Peyer's patch (tissue), 4 donors: ENCODE measurements at regions not wholly inside any gene's neighbourhood (a gene's known extent, or its start where the extent isn't known, plus 50 kb on each side); places are given as distances from the start of the nearest gene placed in this dataset.

ENCODE experiments used
- POLR2A ChIP-seq, 2 donors: fragments of 450-650 bp; IDR thresholded peaks; one replicate each; pipeline ENCODE4 v1.5.1; 2017; ENCODE audit warnings: antibody characterized with exemption in 2 of 2, mild to moderate bottlenecking in 2 of 2, moderate library complexity in 2 of 2
- TF ChIP-seq, protein P1 (sequence below), 6 experiments: fragments of 450-650 bp in 4 of 6; fragments of 200-600 bp in 2 of 6; sonication (generic) in 1 of 6; IDR thresholded peaks; one replicate each; pipeline ENCODE4 v1.5.1; 2017 to 2019; ENCODE audit warnings: antibody characterized with exemption in 6 of 6, mild to moderate bottlenecking in 3 of 6, moderate library complexity in 1 of 6

DNA sequence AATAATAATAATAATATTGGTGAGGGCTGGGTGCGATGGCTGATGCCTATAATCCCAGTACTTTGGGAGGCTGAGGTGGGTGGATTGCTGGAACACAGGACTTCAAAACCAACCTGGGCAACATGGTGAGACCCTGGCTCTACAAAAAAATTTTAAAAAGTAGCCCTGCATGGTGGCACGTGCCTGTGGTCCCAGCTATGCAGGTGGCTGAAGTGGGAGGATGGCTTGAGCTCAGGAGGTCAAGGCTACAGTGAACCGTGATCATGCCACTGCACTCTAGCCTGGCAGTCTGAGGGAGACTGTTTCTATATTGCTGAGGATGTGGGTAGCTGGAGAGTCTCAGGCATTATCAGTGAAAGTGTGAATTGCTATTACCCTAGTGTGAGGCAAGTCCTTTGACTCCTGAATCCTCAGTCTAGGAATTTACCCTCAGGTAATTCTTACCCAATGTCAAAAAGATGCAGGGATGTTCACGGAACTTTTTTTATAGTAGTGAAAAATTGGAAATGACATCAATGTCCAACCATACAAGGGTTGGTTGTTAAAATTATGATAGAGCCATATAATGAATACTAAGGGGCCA, 61.8 kb upstream of the RPL11 start:
- TF ChIP-seq, protein P1, sequence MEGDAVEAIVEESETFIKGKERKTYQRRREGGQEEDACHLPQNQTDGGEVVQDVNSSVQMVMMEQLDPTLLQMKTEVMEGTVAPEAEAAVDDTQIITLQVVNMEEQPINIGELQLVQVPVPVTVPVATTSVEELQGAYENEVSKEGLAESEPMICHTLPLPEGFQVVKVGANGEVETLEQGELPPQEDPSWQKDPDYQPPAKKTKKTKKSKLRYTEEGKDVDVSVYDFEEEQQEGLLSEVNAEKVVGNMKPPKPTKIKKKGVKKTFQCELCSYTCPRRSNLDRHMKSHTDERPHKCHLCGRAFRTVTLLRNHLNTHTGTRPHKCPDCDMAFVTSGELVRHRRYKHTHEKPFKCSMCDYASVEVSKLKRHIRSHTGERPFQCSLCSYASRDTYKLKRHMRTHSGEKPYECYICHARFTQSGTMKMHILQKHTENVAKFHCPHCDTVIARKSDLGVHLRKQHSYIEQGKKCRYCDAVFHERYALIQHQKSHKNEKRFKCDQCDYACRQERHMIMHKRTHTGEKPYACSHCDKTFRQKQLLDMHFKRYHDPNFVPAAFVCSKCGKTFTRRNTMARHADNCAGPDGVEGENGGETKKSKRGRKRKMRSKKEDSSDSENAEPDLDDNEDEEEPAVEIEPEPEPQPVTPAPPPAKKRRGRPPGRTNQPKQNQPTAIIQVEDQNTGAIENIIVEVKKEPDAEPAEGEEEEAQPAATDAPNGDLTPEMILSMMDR (IDR thresholded peaks at IDR 0.05) = no peak
- TF ChIP-seq POLR2A (IDR thresholded peaks at IDR 0.05) = no peak
